ENCODE measurements at regions not wholly inside any gene's neighbourhood (a gene's known extent, or its start where the extent isn't known, plus 50 kb on each side); places are given as distances from the start of the nearest gene placed in this dataset.

DNA sequence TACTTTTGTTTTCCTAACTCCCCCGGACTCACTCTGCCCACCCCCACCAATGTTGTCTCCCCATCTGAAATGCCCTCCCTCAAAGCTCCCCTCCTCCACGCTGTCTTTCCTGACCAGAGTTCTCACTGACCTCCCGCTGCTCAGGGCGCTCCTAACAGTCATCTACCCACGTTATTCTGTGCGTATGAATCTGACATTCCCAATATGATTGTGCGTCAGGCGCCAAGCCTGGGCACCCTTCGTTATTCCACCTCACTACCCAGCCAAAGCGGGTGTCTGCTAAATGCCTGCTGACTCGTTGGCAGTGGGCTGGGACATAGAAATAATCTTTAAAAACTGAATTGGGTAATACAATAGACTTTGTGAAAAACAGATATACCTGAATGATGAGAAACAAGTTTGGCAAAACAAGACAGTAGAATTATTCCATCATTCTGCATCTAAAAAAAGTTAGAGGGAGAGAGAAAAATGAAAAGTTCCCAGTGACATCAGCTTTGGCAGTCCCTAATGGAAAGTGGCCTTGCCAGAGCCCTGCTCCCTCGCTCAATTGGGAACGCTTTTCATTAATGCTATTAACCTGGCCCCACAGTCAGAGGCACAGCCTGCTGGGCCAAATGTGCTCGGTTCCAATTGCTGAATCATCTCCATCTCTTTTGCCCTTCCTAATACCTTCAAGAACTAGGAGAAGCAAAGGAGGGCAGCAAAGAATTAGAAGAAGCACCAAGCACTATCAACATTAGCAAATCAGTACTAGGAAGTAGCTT lies 74.0 kb upstream of the PLXNC1 start:
- Histone ChIP-seq H3K9me3 (no peaks in the 10 kb centered on the region), H3K4me3 (no peak overlapping the region), H3K27me3 (no peaks in the 10 kb centered on the region), H3K36me3 (no peaks in the 10 kb centered on the region), H3K4me1 (peaks cover 16% of the 10 kb centered on the region), H3K27ac (peak overlapping the region; percentile 80)
- DNase-seq (ENCODE audit: extremely low spot score in 2 of 2) = no peak
- intact Hi-C loops (cut with DNase I) = loop anchor here (10.0 kb wide), 1 partner anchor 310 kb away; no protein-coding TSS in a partner anchor
- TF ChIP-seq, protein P1, sequence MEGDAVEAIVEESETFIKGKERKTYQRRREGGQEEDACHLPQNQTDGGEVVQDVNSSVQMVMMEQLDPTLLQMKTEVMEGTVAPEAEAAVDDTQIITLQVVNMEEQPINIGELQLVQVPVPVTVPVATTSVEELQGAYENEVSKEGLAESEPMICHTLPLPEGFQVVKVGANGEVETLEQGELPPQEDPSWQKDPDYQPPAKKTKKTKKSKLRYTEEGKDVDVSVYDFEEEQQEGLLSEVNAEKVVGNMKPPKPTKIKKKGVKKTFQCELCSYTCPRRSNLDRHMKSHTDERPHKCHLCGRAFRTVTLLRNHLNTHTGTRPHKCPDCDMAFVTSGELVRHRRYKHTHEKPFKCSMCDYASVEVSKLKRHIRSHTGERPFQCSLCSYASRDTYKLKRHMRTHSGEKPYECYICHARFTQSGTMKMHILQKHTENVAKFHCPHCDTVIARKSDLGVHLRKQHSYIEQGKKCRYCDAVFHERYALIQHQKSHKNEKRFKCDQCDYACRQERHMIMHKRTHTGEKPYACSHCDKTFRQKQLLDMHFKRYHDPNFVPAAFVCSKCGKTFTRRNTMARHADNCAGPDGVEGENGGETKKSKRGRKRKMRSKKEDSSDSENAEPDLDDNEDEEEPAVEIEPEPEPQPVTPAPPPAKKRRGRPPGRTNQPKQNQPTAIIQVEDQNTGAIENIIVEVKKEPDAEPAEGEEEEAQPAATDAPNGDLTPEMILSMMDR (IDR thresholded peaks at IDR 0.05) = no peak
- no peak for TF ChIP-seq POLR2A (IDR thresholded peaks at IDR 0.05)
- peak in 1 of 2 donors; percentile 67 for TF ChIP-seq POLR2AphosphoS5 (IDR thresholded peaks at IDR 0.05; ENCODE audit: insufficient read depth in 1 of 2, low read depth in 1 of 2)

DNA sequence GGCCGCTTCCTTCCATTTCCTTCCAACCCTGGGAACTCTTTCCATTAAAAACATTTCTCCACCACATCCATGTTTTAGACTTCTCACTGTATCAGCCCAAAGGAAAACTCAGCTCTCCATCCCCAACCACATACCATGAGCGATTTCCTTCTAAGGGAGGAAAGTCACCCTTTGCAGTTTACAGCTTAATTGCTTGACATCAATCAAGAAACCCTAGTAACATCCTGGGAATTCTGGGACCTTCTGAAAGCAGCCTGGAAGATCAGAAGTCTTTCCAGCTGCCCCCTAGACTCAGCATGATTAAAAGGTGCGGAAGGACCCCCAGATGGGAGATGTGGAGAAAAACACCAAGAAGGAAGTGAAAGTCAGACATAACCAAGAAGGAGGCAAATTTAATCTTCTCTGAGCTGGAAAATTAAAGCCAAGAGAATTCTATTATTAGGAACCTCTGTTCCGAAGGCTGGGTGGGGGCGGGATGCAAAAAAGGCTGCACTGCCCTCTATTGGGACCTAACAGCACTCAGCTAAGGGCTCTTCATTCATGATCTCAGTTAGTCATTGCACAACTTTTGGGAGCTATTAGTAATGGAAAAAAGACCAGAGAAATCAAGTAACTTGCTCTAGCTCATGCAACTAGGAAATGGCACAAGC lies 73.3 kb upstream of the PLXNC1 start:
- Histone ChIP-seq H3K9me3 (no peaks in the 10 kb centered on the region), H3K27me3 (no peaks in the 10 kb centered on the region), H3K4me3 (no peak overlapping the region), H3K27ac (peak overlapping the region; percentile 80), H3K4me1 (peaks cover 16% of the 10 kb centered on the region), H3K36me3 (no peaks in the 10 kb centered on the region)
- intact Hi-C loops (cut with DNase I) = loop anchor here (5.0 to 10.0 kb wide), 2 partner anchors 310 to 393 kb away; no protein-coding TSS in a partner anchor
- DNase-seq (ENCODE audit: extremely low spot score in 2 of 2) = no peak
- TF ChIP-seq POLR2A (IDR thresholded peaks at IDR 0.05) (no peak), POLR2AphosphoS5 (IDR thresholded peaks at IDR 0.05; ENCODE audit: insufficient read depth in 1 of 2, low read depth in 1 of 2) (peak in 1 of 2 donors; percentile 88)
- TF ChIP-seq, protein P1 (IDR thresholded peaks at IDR 0.05) = peak in 2 of 3 experiments; percentile 12 to 56

DNA sequence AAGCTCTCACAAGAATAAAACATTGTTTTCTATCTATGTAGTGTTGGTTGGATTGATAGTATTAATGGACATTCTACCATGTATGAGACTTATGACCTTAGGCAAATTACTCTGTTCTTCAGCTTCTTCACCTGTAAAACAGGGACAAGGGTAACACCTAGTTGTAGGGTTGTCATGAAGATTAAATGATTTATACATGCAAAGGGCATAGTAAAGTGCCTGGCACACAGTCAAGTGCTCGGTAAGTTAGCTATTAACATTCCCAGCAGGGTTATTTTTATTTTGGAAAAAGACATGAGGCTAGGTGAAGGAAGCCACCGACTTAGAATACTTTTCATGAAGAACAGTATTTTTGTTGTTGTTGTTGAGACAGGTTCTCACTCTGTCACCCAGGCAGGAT lies 71.2 kb upstream of the PLXNC1 start:
- no peak overlapping the region for H3K4me3 ChIP-seq
- H3K27ac ChIP-seq = no peak overlapping the region
- no peaks in the 10 kb centered on the region for H3K9me3 ChIP-seq
- H3K36me3 ChIP-seq = no peaks in the 10 kb centered on the region
- no peak for DNase-seq (ENCODE audit: extremely low spot score in 2 of 2)
- TF ChIP-seq, protein P1 (IDR thresholded peaks at IDR 0.05) = no peak
- TF ChIP-seq POLR2A (IDR thresholded peaks at IDR 0.05) = no peak
- TF ChIP-seq POLR2AphosphoS5 (IDR thresholded peaks at IDR 0.05; ENCODE audit: insufficient read depth in 1 of 2, low read depth in 1 of 2) = no peak
- H3K4me1 ChIP-seq = peaks cover 16% of the 10 kb centered on the region
- H3K27me3 ChIP-seq = no peaks in the 10 kb centered on the region
- intact Hi-C loops (cut with DNase I) = loop anchor here (5.0 to 10.0 kb wide), 2 partner anchors 312 to 395 kb away; no protein-coding TSS in a partner anchor

DNA sequence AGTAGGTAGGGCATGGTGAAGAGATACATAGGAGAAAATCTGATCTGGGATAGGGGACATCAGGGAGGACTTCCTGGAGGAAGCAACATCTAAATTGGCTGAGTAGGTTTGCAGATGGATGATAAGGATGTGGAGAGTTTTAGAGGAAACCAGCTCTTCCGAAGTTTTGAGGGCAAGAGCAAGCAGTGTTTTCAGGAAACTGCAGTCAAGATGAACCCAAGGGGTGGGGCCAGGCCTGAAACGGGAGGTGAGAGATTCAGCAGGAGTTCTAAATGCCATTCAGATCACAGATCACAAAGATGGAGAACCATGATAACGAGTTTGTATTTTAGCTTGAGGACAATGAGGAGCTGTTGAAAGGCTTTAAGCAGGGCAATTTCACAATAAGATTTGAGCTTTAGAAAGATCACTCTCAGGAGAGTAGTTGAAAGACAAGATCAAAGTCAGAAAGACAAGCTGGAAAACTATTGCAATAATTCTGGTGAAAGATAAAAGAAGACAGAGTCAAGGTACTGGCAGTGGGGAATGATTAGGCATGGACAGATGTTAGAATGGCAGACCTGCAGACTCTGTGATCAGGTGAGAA lies 70.1 kb upstream of the PLXNC1 start:
- H3K9me3 ChIP-seq = no peaks in the 10 kb centered on the region
- H3K27ac ChIP-seq = no peak overlapping the region
- no peak overlapping the region for H3K4me3 ChIP-seq
- TF ChIP-seq, protein P1 (IDR thresholded peaks at IDR 0.05) = no peak
- TF ChIP-seq POLR2A (IDR thresholded peaks at IDR 0.05) (no peak), POLR2AphosphoS5 (IDR thresholded peaks at IDR 0.05; ENCODE audit: insufficient read depth in 1 of 2, low read depth in 1 of 2) (no peak)
- no peaks in the 10 kb centered on the region for H3K27me3 ChIP-seq
- H3K4me1 ChIP-seq = peaks cover 16% of the 10 kb centered on the region
- H3K36me3 ChIP-seq = no peaks in the 10 kb centered on the region
- intact Hi-C loops (cut with DNase I) = loop anchor here (5.0 to 10.0 kb wide), 2 partner anchors 313 to 396 kb away; no protein-coding TSS in a partner anchor
- DNase-seq (ENCODE audit: extremely low spot score in 2 of 2) = no peak
